GM12892 (cell line): ENCODE measurements at regions not wholly inside any gene's neighbourhood (a gene's known extent, or its start where the extent isn't known, plus 50 kb on each side); places are given as distances from the start of the nearest gene placed in this dataset.

ENCODE experiments used
- POLR2A ChIP-seq: IDR thresholded peaks from 2 replicates; pipeline ENCODE4 v1.6.1; 2011; ENCODE audit warnings: low read depth, low read length, control low read depth
- POLR2AphosphoS5 ChIP-seq: IDR thresholded peaks from 2 replicates; pipeline ENCODE4 v1.6.1; 2011; ENCODE audit warnings: low read depth, low read length, control low read depth
- TAF1 ChIP-seq: IDR thresholded peaks from 2 replicates; pipeline ENCODE4 v1.6.1; 2011; ENCODE audit warnings: low read depth, mild to moderate bottlenecking, control low read depth, low read length, borderline replicate concordance

DNA sequence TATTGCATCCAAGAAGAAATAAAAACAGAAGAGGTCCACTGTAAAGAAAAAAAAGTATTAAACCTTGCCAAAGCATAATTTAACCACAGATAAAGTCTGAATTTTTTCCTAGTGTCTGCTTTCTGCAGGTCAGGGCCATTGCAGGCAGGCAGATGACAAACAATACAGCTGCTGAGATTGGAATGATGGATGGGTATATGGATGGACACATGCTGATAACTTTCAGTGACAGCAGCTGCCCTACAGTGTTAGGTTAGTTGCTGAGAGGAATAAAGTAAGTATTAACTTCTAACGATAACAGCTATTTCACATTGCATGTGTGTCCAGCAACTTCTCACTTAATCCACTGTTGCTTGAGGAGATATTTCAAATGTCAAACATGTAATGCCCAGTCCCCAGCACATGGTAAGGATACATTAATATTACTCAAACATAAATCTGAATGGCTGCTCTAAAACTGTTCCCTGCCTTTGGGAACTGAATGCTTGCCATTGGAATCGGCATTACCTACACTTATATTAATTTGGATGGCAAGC, 515.3 kb downstream of the RMST start:
- no peak for TF ChIP-seq TAF1
- TF ChIP-seq POLR2AphosphoS5, result no peak
- no peak for TF ChIP-seq POLR2A
